GM18519 (cell line): ENCODE measurements at regions not wholly inside any gene's neighbourhood (a gene's known extent, or its start where the extent isn't known, plus 50 kb on each side); places are given as distances from the start of the nearest gene placed in this dataset.
"Not testable (repeated sequence)": the region's sequence is repeated elsewhere in the genome, so short reads cannot be mapped to it uniquely, and the experiment has no call there.

Source experiments
- ATAC-seq: cut with Tn5 transposase; IDR thresholded peaks from one replicate; pipeline ENCODE4 v1.9.1; 2021; ENCODE audit warnings: mild to moderate bottlenecking, moderate library complexity; ENCODE audit not compliant: unreplicated experiment, low FRiP score

DNA sequence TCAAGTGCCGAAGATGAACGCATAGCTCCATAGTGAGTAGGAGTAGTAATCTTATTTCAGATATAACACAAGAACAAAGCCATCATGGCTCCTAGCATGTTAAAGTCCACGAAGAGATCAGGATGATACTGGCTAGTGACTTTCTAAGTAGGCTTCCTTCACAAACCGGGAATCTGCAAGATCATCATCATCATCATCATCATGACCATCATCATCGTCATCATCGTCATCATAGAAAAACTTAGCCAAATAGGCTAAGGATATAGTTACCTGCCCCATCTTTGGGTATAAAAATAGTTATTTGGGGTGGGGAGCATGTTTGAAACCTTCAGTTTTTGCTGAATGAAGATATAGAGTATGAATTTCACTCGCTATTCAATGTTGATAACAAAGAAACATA, 57.9 kb downstream of the PYDC2 start:
- no peak for ATAC-seq

DNA sequence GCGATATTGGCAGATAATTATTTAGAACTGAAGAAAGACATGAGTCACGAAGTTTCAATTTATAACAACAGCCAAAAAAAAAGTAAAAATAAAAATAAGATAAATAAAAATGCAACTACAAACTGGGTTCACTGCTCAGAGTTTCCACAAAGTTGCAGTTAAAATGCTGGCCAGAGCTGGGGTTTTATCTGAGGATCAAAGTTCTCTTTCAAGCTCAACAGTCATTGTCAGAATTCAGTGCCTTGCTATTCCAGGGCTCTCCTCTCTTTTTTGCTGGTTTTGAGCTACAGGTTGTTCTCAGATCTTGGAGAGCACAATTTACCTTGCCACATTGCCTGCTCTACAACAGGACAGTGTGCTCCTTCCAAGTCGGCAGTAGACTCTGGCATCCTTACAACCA, 60.1 kb downstream of the PYDC2 start:
- no peak for ATAC-seq

DNA sequence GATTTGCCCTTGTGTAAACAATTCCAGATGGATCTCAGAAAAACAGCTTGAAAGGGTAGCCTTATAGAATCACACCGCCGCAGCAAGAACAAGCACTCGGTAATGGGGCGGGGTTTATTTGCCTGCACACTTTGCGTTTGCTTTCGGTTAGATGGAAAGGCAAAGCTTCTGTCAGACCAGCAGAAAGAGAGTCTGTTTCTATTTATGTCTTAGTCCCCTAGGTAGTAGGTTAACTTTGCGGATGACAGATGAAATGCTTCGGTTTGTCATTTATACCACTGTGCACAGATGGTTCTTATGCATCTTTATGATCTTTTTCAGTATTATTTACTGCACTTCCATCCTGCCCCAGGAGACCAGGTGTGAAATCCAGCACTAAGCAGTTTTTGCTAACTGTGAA, 62.2 kb downstream of the PYDC2 start:
- ATAC-seq, result no peak

DNA sequence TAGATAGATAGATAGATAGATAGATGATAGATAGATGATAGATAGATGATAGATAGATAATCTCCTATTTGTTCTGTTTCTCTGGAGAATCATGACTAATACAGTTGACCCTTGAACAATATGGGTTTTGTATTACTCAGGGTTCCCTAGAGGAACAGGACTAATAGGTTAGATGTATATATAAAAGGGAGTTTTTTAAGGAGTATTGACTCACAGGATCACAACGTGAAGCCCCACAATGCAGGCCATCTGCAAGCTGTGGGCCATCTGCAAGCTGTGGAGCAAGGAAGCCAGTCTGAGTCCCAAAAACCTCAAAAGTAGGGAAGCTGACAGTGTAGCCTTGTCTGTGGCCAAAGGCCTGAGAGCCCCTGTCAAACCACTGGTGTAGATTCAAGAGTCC, 67.6 kb downstream of the PYDC2 start:
- no peak for ATAC-seq

DNA sequence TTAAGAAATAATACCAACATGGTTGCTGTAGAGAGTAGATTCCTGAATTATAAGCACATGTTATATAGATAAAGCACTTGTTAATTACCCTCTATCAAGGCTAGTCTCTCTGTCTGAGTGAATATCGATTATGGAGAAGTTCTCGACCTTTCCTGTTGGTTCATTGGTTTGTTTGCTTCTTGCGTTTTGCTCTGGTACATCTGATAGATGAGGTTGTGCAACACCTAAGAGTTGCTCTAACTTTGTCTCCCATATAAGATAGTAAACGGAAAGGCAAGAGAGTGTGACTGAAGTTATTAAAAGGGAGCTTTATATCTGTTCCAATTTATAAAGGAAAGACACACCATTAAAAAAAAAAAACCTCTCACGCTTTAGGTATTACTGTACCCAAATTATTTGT, 69.0 kb downstream of the PYDC2 start:
- ATAC-seq, result no peak

DNA sequence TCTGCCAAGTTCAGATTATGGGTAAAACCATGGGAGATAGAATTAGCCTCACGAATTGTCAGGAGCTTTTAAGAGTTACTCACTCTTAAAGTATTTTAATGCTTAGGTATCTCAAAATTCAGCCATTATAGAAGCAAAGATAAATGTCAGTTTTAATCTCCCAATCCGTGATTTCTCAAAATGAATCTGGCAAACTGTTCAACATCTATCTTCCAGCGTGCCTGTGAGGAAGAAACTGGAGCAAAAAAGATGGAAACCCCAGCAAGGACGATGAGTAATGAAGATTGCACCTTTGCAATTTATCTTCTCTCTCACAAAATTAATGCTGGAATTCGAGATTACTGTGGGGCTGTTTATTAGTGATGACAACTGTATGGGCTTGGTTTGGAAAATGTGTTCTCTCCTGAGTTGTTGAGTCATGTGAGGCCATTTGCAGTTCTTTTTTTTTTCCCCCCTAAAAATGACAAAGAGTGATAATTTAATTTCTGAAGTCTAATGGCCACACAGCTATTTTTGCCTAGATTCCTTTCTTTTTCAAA, 70.5 kb downstream of the PYDC2 start:
- no peak for ATAC-seq

DNA sequence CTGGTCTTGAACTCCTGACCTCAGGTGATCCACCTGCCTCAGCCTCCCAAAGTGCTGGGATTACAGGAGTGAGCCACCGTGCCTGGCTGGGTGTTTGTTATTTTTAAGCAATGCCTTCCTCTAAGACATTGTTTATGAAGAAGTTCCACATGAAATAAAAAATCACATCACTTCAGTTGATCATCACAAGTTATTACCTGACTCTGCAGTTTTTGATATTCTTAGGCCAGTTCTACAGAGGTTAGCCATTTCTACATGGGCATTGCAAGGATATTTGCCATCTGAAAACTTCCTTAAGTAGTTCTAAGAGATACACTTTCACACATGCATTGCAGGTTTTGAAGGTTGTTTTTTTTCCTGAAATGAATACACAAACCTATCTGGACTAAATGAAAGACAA, 82.1 kb downstream of the PYDC2 start:
- no peak for ATAC-seq

DNA sequence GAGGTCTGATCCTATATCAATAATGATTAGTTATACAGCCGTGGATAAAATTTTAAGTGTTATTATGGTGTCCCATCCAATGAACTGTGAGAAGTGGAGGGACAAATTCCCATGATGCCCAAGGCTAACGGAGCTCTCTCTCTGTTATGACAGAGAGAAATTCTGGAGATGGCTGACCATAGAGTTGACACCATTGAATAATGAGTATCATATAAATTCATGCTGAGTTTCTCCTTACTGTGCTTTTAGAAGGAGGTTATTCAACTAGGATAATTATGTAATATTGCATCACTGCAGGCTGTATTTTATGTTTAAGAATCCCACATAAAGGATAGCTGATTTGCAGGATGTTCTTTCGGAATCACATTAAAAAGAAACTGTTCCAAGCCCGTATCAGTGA, 82.9 kb downstream of the PYDC2 start:
- no peak for ATAC-seq

DNA sequence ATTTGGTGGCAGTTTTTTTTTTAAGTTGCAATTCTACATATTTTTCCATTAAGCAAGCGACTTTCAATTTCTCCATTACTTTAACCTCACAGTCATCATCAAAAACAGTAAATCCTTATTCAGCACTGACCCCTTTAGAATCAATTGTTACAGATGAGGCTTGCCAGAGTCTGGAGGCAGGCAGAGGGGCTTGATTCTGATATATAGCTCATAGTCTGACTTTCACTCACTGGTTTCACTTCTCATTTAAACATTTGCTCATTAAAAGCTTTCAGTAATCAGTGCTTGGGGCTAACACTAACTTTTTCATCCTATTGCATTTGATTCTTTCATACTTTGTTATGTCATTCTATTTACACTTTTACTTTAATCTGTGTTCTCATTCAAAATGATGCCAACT, 88.4 kb downstream of the PYDC2 start:
- no peak for ATAC-seq

DNA sequence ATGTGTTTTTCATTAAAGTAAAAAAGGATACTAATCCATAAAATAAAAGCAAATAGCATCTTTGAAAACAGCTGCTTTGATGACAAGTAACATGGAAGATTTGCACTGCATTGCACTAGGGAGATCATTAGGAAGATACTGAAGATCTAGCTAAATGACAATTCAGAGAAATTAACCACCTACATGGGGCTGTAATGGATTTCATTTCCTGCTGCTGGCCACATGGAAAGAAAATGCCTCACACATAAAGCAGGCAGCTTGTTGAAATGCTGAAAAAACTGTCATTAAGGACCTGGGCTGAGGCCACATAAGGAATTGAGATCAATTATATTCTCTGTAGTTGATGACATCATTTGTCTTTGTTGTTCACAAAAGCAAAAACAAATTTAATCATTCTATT, 94.1 kb downstream of the PYDC2 start:
- ATAC-seq, result no peak

DNA sequence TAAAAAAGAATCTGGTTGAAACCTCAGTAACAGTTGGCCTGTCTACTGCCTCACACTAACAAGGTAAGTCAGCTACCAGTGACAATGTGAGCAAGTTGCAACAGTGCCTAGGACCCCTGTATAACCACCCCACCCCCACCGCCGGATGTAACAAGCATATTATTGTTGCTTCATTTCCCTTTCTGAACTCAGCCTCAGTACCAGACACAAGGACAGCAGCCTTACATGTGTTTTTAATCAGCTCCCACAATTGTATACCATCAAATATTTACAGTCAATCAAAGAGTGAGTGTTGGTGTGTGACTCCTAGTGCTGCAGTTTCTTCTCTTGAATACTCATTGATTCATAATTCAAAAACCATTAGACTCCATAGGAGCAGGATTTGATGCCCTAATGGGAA, 96.4 kb downstream of the PYDC2 start:
- ATAC-seq, result no peak

DNA sequence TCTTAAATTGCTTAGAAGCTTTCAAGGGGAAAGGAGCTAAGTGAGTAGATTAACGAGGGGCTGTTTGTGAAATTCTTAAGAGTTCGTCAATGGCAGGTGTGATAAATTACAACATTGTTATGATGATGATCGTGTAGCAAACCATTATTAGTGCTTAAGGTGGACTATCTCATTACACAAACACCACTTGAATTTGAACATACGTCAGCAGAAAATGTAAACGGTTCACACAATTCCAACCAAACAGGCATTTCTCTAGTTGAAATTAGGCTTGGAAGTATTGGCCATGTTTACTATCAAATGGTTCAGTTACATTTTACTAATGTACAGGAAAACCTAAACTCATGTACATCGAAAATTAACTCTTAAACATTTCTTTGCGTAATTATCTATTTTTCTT, 102.8 kb downstream of the PYDC2 start:
- ATAC-seq, result no peak

DNA sequence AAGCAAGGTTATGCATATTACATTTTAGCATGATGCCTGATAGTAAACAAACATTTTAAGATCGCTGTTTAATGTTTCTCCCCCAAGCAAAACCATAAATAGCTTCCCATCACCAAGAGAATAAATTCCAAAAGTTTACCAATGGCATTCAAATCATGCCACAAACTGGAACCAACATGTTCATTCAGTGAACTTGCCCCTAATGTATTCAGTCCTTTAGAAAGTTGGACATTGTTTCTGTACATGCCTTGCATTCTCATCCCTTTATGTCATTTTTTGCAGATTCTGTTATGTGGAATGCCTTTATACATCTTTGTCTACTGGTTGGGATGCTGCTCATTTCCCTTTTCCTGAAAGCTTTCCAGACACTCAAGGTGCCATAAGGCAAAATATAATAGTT, 105.5 kb downstream of the PYDC2 start:
- no peak for ATAC-seq

DNA sequence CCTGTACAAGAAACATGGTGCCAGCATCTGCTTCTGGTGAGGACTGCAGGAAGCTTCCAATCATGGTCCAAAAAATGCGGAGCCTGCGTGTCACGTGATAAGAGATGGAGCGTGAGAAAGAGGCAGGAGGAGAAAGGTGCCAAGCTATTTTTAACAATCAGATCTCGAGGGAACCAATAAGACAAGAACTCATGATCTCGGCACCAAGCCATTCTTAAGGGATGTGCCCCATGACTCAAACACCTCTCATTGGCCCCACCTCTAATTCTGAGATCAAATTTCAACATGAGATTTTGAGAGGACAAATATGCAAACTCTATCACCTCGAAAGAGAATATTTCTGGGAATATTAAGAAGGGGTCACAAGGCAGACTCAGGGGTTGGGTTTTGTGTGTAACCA, 107.2 kb downstream of the PYDC2 start:
- no peak for ATAC-seq

DNA sequence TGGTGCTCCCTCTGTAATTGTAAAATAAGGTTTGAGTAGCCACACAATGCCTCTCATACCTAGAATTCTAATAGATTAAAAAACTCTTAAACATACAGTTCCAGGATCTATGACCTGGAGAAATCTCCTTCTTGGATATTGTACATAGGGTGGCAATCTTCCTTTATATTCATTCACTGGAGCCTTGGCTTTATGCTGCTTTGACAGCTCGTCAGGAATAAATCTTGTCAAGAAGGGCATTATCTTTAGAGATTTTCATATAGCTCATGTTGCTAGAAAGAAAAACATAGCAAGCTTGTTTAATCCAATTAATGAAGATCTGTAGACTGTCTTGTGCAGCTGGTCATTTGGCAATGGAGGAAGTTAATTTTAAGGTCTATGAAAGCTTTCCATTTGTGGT, 131.1 kb downstream of the PYDC2 start:
- ATAC-seq, result no peak

DNA sequence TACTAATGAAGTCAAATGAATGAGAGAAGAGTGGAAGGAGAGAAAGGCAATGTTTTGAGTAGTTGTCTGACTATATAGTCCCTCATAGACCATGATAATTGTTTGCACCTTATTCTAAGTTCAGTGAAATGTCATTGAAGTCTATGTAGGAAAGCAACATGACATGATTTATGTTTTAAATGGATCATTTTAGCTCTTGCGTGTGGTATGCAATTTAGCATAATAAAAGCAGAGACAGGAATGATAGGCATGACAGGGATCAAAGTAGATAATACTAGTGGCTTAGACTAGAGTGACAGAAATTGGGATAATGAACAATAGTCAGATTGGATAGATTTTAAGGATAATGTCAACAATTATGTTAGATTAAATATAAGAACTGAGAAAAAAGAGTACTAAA, 132.5 kb downstream of the PYDC2 start:
- ATAC-seq, result no peak

DNA sequence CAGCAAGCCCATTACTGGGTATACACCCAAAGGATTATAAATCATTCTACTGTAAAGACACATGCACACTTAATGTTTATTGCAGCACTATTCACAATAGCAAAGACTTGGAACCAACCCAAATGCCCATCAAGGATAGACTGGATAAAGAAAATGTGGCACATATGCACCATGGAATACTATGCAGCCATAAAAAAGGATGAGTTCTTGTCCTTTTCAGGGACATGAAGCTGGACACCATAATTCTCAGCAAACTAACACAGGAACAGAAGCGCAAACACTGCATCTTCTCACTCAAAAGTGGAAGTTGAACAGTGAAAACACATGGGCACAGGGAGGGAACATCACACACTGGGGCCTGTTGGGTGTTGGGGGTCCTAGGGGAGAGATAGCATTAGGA, 154.5 kb downstream of the PYDC2 start:
- not testable (repeated sequence) for ATAC-seq

DNA sequence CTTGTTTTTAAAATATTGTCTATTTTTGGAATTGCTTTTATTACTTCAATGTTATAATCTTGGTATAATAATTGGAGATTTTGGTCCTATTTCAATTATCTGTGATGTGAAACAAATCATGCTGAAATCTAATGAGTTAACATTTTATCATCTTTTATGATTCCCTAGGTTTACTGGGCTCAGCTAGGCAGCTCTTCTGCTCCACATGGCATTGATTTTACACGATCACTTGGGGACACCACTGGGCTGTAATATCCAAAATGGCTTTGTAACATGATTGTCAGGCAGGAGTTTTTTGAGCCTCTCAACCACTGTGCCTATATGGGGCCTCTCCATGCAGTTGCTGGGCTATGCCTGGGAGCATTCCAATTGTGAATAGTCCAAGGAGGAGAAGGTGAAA, 163.3 kb downstream of the PYDC2 start:
- no peak for ATAC-seq

DNA sequence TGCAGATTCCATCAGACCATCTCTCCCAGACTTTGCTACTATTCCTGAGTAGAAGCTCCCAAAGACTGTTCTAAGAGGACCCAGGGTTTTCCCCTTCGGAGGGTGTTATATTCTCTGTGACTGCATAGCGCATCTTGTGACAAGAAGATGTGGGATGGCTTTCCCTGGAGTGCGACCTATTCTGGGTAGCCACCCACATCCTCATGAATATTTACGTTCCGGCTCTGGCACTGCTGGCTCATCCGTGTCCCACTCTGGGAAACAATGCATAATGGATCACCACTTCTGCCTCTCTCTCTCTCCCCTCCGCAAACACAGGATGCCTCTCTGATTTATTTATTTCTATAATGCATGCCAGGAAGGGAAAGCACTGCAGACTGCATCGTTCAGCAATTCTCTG, 166.1 kb downstream of the PYDC2 start:
- ATAC-seq, result no peak

DNA sequence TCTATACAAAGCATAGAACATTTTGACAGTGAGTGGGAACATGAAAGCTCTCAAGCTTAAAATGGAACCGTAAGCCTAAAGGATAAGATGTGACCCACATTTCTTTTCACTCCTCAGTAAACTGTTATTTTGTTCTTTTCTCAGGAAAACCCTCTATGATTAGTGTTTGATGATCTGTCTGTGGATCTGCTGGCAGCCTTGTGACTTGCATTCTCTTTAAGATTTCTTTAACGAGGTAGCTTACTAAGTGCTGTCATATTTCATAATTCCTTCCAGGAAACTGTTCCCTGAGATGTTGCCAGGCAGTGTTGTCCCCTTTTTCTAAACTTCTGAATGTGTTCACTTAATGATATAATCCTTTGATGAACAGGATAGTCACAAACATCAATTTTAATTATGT, 167.6 kb downstream of the PYDC2 start:
- no peak for ATAC-seq

DNA sequence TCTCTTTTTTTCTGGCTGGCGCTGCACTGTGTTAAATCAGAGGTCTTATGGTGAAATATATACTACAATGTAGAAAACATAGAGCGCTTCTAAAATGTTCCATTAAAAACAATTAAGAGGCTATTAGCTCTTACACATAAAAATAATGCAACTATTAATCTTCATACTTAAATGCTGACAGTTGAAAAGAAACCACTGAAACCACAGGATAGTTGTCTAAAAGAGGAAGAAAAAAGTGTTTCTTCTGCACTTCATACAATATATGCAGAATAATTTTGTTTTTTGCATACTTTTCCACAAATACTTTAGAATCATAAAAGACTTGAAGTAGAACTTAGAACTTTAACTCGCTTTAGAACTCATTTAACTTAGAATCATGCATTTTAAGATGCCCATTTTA, 170.5 kb downstream of the PYDC2 start:
- no peak for ATAC-seq

DNA sequence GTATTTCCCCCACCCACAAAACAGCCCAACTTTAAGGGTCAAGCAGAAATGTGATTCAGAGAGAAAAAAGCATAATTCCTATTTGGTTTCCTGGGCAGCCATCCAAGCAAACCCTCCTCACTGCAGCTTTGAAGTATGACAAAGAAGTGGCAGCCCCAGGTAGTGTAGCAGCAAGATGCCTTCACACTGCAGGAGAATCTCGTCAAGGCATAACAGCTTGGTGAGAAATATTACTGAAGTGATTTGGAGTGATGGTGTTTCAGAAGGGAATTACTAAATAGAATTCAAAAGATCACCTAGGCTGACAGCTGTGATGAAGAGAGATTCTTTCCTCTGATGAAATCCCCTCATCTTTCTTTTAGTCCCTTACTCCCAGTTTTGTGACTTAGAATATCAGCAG, 173.9 kb downstream of the PYDC2 start:
- ATAC-seq, result no peak

DNA sequence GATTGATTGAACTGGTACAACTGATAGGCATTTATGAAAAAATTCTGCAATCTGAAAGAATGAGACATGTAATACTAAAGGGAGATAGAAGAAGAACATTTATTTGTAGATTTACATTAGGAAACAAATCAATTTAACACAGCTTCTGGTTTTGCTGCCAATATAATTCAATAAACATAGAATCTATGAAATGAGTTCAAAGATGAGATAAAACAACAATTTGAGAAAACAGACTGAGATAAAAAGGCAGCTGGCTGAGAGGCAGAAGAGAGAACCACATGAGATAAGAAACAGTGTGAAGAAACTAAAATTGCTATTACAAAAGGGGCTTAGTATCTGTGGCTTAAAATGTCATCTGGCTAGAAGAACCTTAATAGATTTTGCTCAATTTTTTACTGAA, 176.6 kb downstream of the PYDC2 start:
- no peak for ATAC-seq
